SK-N-SH (cell line): ENCODE measurements at regions not wholly inside any gene's neighbourhood (a gene's known extent, or its start where the extent isn't known, plus 50 kb on each side); places are given as distances from the start of the nearest gene placed in this dataset.

Source experiments
- CTCF ChIA-PET: fragments of 300-600, 350-600 bp; formaldehyde crosslinking; extraction: SDS; loops from one replicate; lab custom pipeline; 2021; lab: Yijun Ruan, JAX
- POLR2A ChIA-PET: fragments of 350-600 bp; sonication (Branson Sonifier 250); formaldehyde crosslinking; extraction: SDS; loops from one replicate; lab custom pipeline; 2020; ENCODE audit warnings: antibody characterized with exemption, inconsistent platforms; lab: Yijun Ruan, JAX
- DNase-seq: peaks from one replicate; pipeline ENCODE4 v3.0.0; 2012
- H2AFZ ChIP-seq: fragments of 200-600 bp; sonication (generic); 2 replicates; pipeline ENCODE4 v1.8.1; 2016; ENCODE audit warnings: antibody characterized with exemption, mild to moderate bottlenecking, low read depth
- H3F3A ChIP-seq: fragments of 200-600 bp; sonication (generic); replicated peaks from 2 replicates; pipeline ENCODE3; 2016; ENCODE audit warnings: antibody characterized with exemption, mild to moderate bottlenecking; ENCODE audit not compliant: insufficient read depth
- H3K27ac ChIP-seq, 2 experiments: fragments of 200-500 bp in 1 of 2; fragments of 200-600 bp in 1 of 2; sonication (Bioruptor generic) in 1 of 2; sonication (generic), shearing (Covaris generic) in 1 of 2; 2 replicates each; pipeline versions ENCODE4 v1.5.1 to v1.6.1; 2014 to 2016; ENCODE audit warnings: low read depth in 2 of 2, inconsistent platforms in 1 of 2, low read length in 1 of 2, mild to moderate bottlenecking in 1 of 2, mixed read lengths in 1 of 2
- H3K27me3 ChIP-seq: fragments of 200-600 bp; sonication (generic), shearing (Covaris generic); 2 replicates; pipeline ENCODE4 v1.6.1; 2016; ENCODE audit warnings: mixed run types; ENCODE audit not compliant: insufficient read depth
- H3K36me3 ChIP-seq, 2 experiments: fragments of 200-500 bp in 1 of 2; fragments of 200-600 bp in 1 of 2; sonication (Bioruptor generic) in 1 of 2; sonication (generic) in 1 of 2; replicated peaks in 1 of 2; 2 replicates each; pipeline versions ENCODE3 to v1.5.1; 2014 to 2016; ENCODE audit warnings: low read length in 1 of 2, mild to moderate bottlenecking in 1 of 2; ENCODE audit not compliant: insufficient read depth in 2 of 2, control insufficient read depth in 1 of 2
- H3K4me1 ChIP-seq, 2 experiments: fragments of 200-500 bp in 1 of 2; fragments of 200-600 bp in 1 of 2; sonication (Bioruptor generic) in 1 of 2; sonication (generic), shearing (Covaris generic) in 1 of 2; 2 replicates each; pipeline versions ENCODE4 v1.5.1 to v1.6.1; 2014 to 2016; ENCODE audit warnings: low read depth in 1 of 2, low read length in 1 of 2, mixed run types in 1 of 2; ENCODE audit not compliant: insufficient read depth in 2 of 2, control insufficient read depth in 1 of 2
- H3K4me2 ChIP-seq: fragments of 200-600 bp; sonication (generic), shearing (Covaris generic); 2 replicates; pipeline ENCODE4 v1.6.1; 2017; ENCODE audit warnings: mixed run types
- H3K4me3 ChIP-seq, 2 experiments: fragments of 200-500 bp in 1 of 2; fragments of 200-600 bp in 1 of 2; sonication (Bioruptor generic) in 1 of 2; sonication (generic), shearing (Covaris generic) in 1 of 2; 2 replicates each; pipeline versions ENCODE4 v1.5.1 to v1.8.1; 2014 to 2016; ENCODE audit warnings: low read depth in 2 of 2, inconsistent platforms in 1 of 2, low read length in 1 of 2, mild to moderate bottlenecking in 1 of 2, mixed read lengths in 1 of 2, moderate library complexity in 1 of 2
- H3K79me2 ChIP-seq: fragments of 200-600 bp; sonication (generic); 2 replicates; pipeline ENCODE4 v1.8.1; 2017; ENCODE audit warnings: mild to moderate bottlenecking; ENCODE audit not compliant: insufficient read depth
- H3K9ac ChIP-seq: fragments of 200-600 bp; sonication (generic); 2 replicates; pipeline ENCODE4 v1.6.1; 2017; ENCODE audit warnings: mixed run types
- H3K9me2 ChIP-seq: fragments of 200-600 bp; sonication (generic); 2 replicates; pipeline ENCODE4 v1.6.1; 2017; ENCODE audit warnings: mixed run types
- H3K9me3 ChIP-seq: fragments of 200-600 bp; sonication (generic); 2 replicates; pipeline ENCODE4 v1.6.1; 2017; ENCODE audit warnings: mixed run types, mild to moderate bottlenecking, moderate library complexity
- H4K20me1 ChIP-seq: fragments of 200-600 bp; sonication (generic); 2 replicates; pipeline ENCODE4 v1.6.1; 2017; ENCODE audit warnings: mild to moderate bottlenecking, mixed run types; ENCODE audit not compliant: insufficient read depth
- CHD2 ChIP-seq: fragments of 150-350 bp; IDR thresholded peaks from 2 replicates; pipeline ENCODE4 v1.6.1; 2018; ENCODE audit warnings: low read length; ENCODE audit not compliant: partially characterized antibody
- CTCF ChIP-seq: fragments of 200-600 bp; sonication (generic); IDR thresholded peaks from 2 replicates; pipeline ENCODE4 v1.6.1; 2017; ENCODE audit warnings: antibody characterized with exemption, mild to moderate bottlenecking, moderate library complexity
- FOXJ3 ChIP-seq: sonication (generic); formaldehyde crosslinking; IDR thresholded peaks from 2 replicates; pipeline ENCODE4 v1.5.1; 2020; ENCODE audit warnings: mild to moderate bottlenecking, missing genetic modification reagents
- FOXM1 ChIP-seq: IDR thresholded peaks from 2 replicates; pipeline ENCODE4 v1.4.0; 2012; ENCODE audit warnings: low read depth, mild to moderate bottlenecking
- GABPA ChIP-seq: IDR thresholded peaks from 2 replicates; pipeline ENCODE4 v1.4.0; 2012; ENCODE audit warnings: low read depth, mild to moderate bottlenecking
- JUND ChIP-seq: IDR thresholded peaks from 2 replicates; pipeline ENCODE4 v1.4.0; 2012
- MAX ChIP-seq: IDR thresholded peaks from 2 replicates; pipeline ENCODE4 v1.4.0; 2012; ENCODE audit warnings: low read depth
- NFIC ChIP-seq: IDR thresholded peaks from 2 replicates; pipeline ENCODE4 v1.4.0; 2012; ENCODE audit warnings: borderline replicate concordance
- RCOR1 ChIP-seq: fragments of 150-350 bp; IDR thresholded peaks from 2 replicates; pipeline ENCODE4 v1.6.1; 2017; ENCODE audit warnings: antibody characterized with exemption, low read length
- RFX5 ChIP-seq: IDR thresholded peaks from 2 replicates; pipeline ENCODE4 v1.6.1; 2012; ENCODE audit warnings: mild to moderate bottlenecking, improper control_type of control experiment, low read length
- RXRA ChIP-seq: IDR thresholded peaks from 2 replicates; pipeline ENCODE4 v1.4.0; 2012; ENCODE audit warnings: low read depth, mild to moderate bottlenecking, borderline replicate concordance
- USF2 ChIP-seq: fragments of 150-350 bp; IDR thresholded peaks from 2 replicates; pipeline ENCODE4 v1.6.1; 2017; ENCODE audit warnings: antibody characterized with exemption, low read length, low read depth, borderline replicate concordance
- ZBTB33 ChIP-seq: IDR thresholded peaks from 2 replicates; pipeline ENCODE4 v1.4.0; 2012; ENCODE audit warnings: low read depth, borderline replicate concordance
- WGBS: methylation state at CpG from one replicate; pipeline ENCODE4 v1.1.6; 2017; ENCODE audit warnings: low lambda C conversion rate; 5-methylcytosine and 5-hydroxymethylcytosine counted together

- TF ChIP-seq CTCF (no peak), FOXJ3 (CRISPR knock-in tag) (no peak), RFX5 (no peak)
Observed at GRCh38 chr4:181272422-181272821, 970.8 kb upstream of the TENM3 start (continued).

- H3K4me2 ChIP-seq: no peak overlapping the region
- H3F3A ChIP-seq: no peaks in the 10 kb centered on the region
- no peaks in the 10 kb centered on the region for H4K20me1 ChIP-seq
- H3K4me1 ChIP-seq: no peaks in the 10 kb centered on the region
- no peak overlapping the region for H3K4me3 ChIP-seq
- no peaks in the 10 kb centered on the region for H3K9me2 ChIP-seq
- TF ChIP-seq GABPA: no peak
- TF ChIP-seq JUND: no peak
- TF ChIP-seq RCOR1: no peak
- TF ChIP-seq, all 33 proteins: peak for 0
- WGBS: 37% methylated on average over 3 of the region's 3 CpGs
- Histone ChIP-seq H2AFZ (no peak overlapping the region), H3K27me3 (no peaks in the 10 kb centered on the region), H3K27ac (no peak overlapping the region), H3K79me2 (no peaks in the 10 kb centered on the region), H3K9me3 (no peaks in the 10 kb centered on the region), H3K9ac (no peak overlapping the region), H3K36me3 (no peaks in the 10 kb centered on the region)
- CTCF ChIA-PET: no interaction called here
- POLR2A ChIA-PET: no interaction called here
- no peak for DNase-seq
Observed at GRCh38 chr4:181278941-181279340, 964.3 kb upstream of the TENM3 start.

GRCh38 chr4:181281451-181281850 lies 961.8 kb upstream of the TENM3 start:
- H3K4me1 ChIP-seq: no peaks in the 10 kb centered on the region
- TF ChIP-seq MAX (no peak), ZBTB33 (no peak), USF2 (no peak), RXRA (no peak), RCOR1 (no peak), NFIC (no peak), CHD2 (no peak), FOXM1 (no peak)
- no peak overlapping the region for H3K4me3 ChIP-seq
- WGBS: 60% methylated on average over 9 of the region's 9 CpGs
- H4K20me1 ChIP-seq: no peaks in the 10 kb centered on the region
- H3K4me2 ChIP-seq: no peak overlapping the region
- no peaks in the 10 kb centered on the region for H3F3A ChIP-seq
- H3K79me2 ChIP-seq: no peaks in the 10 kb centered on the region
- no peaks in the 10 kb centered on the region for H3K27me3 ChIP-seq
- H2AFZ ChIP-seq: no peak overlapping the region
- no peak overlapping the region for H3K9ac ChIP-seq
- H3K9me2 ChIP-seq: no peaks in the 10 kb centered on the region
- no peaks in the 10 kb centered on the region for H3K36me3 ChIP-seq
- no peak for DNase-seq
- CTCF ChIA-PET: no interaction called here
- H3K9me3 ChIP-seq: no peaks in the 10 kb centered on the region
- no peak overlapping the region for H3K27ac ChIP-seq
- POLR2A ChIA-PET: no interaction called here
